AG04450 (cell line): ENCODE measurements at regions not wholly inside any gene's neighbourhood (a gene's known extent, or its start where the extent isn't known, plus 50 kb on each side); places are given as distances from the start of the nearest gene placed in this dataset.

Source experiments
- CTCF ChIA-PET: fragments of 300-600, 350-600 bp; formaldehyde crosslinking; extraction: SDS; loops from one replicate; lab custom pipeline; 2022; ENCODE audit warnings: antibody characterized with exemption, inconsistent platforms; lab: Charles Lee
- POLR2A ChIA-PET: fragments of 350-600 bp; formaldehyde crosslinking; extraction: SDS; loops from one replicate; lab custom pipeline; 2021; ENCODE audit warnings: antibody characterized with exemption, inconsistent platforms; lab: Yijun Ruan, JAX
- DNase-seq: peaks from one replicate; pipeline ENCODE4 v3.0.0-alpha.2; 2011; ENCODE audit warnings: low read depth, low spot score
- H3K27ac ChIP-seq: one replicate; pipeline ENCODE4 v1.5.1; 2012; ENCODE audit warnings: low read depth, low read length, control low read depth
- H3K27me3 ChIP-seq: one replicate; pipeline ENCODE4 v1.6.0; 2012; ENCODE audit warnings: low read length; ENCODE audit not compliant: control insufficient read depth, insufficient read depth
- H3K4me3 ChIP-seq: 2 replicates; pipeline ENCODE4 v1.5.1; 2011; ENCODE audit warnings: mild to moderate bottlenecking, low read depth, low read length, control low read depth
- H3K9me3 ChIP-seq: 2 replicates; pipeline ENCODE4 v1.5.1; 2012; ENCODE audit warnings: low read length; ENCODE audit not compliant: control insufficient read depth, insufficient read depth
- TF ChIP-seq, protein P1 (sequence below): IDR thresholded peaks from 2 replicates; pipeline ENCODE4 v1.5.1; 2011; ENCODE audit warnings: low read depth, low read length, control low read depth, inconsistent platforms

DNA sequence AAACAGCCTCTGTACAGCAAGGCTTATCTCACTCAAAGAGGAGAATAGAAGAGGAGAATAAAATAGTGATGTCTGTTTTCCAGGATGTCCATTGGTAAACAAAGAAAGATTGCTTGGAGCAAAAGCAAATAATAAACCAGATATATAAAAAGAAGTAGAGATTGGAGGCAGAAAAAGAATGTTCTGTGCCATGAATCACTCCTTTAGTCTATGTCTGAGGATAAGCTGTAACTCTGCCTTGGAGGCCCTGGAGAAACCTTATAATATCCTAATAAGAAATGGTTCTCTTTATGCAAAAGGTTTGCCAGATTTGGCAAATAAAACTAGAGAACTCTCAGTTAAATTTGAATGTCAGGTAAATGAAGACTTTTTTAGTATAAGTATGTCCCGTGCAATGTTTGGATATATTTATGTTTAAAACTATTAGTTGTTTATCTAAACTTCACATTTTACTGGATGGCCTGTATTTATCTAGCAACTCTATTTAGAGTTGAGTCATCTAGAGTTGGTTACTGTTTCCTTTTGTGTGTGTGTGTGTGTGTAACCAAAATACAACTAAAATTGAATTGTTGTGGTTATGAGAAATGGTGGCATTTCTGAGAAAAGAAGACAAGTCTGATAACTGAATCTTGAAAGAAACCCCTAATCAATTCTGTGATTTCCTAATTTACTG is 510.3 kb upstream of the SETBP1 start:
- ChIA-PET CTCF (interaction anchor here (0.6 kb wide), 1 partner anchor 452 kb away, joined by 3 read pairs; no protein-coding TSS in a partner anchor), POLR2A (no interaction called here)
- no peak for DNase-seq
- TF ChIP-seq, protein P1, sequence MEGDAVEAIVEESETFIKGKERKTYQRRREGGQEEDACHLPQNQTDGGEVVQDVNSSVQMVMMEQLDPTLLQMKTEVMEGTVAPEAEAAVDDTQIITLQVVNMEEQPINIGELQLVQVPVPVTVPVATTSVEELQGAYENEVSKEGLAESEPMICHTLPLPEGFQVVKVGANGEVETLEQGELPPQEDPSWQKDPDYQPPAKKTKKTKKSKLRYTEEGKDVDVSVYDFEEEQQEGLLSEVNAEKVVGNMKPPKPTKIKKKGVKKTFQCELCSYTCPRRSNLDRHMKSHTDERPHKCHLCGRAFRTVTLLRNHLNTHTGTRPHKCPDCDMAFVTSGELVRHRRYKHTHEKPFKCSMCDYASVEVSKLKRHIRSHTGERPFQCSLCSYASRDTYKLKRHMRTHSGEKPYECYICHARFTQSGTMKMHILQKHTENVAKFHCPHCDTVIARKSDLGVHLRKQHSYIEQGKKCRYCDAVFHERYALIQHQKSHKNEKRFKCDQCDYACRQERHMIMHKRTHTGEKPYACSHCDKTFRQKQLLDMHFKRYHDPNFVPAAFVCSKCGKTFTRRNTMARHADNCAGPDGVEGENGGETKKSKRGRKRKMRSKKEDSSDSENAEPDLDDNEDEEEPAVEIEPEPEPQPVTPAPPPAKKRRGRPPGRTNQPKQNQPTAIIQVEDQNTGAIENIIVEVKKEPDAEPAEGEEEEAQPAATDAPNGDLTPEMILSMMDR, result no peak
- Histone ChIP-seq H3K27me3 (no peaks in the 10 kb centered on the region), H3K9me3 (no peaks in the 10 kb centered on the region), H3K4me3 (no peak overlapping the region), H3K27ac (no peak overlapping the region)

DNA sequence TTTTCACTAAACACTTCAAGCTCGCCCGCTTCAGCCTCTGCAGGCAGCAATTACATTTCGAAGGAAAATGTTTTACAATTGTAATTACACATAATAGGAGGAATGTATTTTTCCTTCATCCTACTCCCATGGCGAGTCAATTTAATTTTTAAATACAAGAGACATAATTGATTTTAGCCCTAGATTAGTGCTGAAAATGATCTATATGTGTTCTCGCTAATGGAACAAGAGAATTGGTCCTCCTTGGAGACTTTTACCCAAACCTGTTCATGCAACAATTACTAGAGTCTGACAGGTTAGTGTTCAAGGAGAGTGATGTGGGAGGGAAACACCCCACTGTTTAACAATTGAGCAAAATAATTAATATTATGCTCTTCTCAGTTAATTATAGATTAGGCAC is 509.4 kb upstream of the SETBP1 start:
- POLR2A ChIA-PET, result no interaction called here
- no peak overlapping the region for H3K4me3 ChIP-seq
- no peak for DNase-seq
- no peak overlapping the region for H3K27ac ChIP-seq
- TF ChIP-seq, protein P1, result no peak
- CTCF ChIA-PET, result interaction anchor here (0.6 kb wide), 1 partner anchor 453 kb away, joined by 3 read pairs; no protein-coding TSS in a partner anchor
- H3K9me3 ChIP-seq, result no peaks in the 10 kb centered on the region
- no peaks in the 10 kb centered on the region for H3K27me3 ChIP-seq

DNA sequence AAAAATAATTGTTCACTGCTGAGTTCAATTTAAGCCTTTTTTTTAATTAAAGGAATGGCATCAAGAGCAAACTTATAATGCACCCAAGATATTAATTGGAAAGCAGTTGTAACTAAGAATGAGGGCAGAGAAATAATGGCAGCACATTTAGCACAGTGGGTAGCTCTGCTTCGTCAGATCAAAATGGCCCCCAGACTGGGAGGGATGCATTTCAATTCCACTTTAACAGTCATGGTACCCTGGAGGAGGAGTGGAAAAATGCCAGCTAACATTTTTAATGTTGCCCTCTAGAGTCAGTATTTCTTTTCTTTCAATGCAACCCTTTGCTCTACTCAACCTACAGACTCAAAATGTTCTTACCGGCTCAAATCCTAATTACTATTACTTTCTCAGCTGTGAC is 504.8 kb upstream of the SETBP1 start:
- Histone ChIP-seq H3K27me3 (no peaks in the 10 kb centered on the region), H3K27ac (no peak overlapping the region), H3K4me3 (no peak overlapping the region), H3K9me3 (no peaks in the 10 kb centered on the region)
- CTCF ChIA-PET, result no interaction called here
- TF ChIP-seq, protein P1, result no peak
- DNase-seq, result no peak
- POLR2A ChIA-PET, result no interaction called here

DNA sequence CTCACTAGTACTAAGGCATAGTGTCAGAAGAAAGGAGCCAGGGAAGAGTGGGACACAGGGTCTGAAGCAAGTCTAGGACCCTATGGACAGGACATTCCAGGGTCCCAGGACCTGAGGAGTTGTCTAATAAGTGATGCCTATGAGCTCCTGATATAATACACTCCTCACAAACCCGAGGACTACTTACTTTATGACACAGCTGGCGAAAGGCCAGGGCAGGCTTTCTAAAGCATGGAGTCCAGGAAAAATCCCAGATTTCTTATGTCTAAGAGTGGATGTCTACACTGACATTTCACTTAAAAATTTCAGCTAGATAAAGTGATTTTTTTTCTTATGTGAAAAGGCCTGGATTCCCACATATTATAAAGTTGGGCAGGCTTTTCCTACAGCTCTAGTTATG is 502.2 kb upstream of the SETBP1 start:
- H3K4me3 ChIP-seq, result no peak overlapping the region
- CTCF ChIA-PET, result no interaction called here

DNA sequence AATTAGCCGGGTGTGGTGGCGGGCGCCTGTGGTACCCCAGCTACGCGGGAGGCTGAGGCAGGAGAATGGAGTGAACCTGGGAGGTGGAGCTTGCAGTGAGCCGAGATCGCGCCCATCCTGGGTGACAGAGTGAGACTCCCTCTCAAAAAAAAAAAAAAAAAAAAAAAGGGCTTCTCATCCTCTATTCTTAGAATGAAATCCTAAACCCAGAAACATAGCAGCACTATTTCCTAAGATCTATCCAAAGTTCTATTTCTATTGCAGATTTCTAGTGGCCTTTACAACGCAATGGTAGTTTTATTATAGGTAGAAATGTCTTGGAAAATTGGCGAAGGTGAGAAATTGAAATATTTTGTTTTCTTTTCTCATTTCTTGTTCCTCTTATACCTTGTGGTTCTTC is 501.0 kb upstream of the SETBP1 start:
- TF ChIP-seq, protein P1, result no peak
- Histone ChIP-seq H3K9me3 (no peaks in the 10 kb centered on the region), H3K4me3 (no peak overlapping the region), H3K27ac (no peak overlapping the region), H3K27me3 (no peaks in the 10 kb centered on the region)
- ChIA-PET POLR2A (no interaction called here), CTCF (no interaction called here)
- no peak for DNase-seq

More for the DNA sequence above, 502.2 kb upstream of the SETBP1 start:
- Histone ChIP-seq H3K9me3 (no peaks in the 10 kb centered on the region), H3K27ac (no peak overlapping the region), H3K27me3 (no peaks in the 10 kb centered on the region)
- DNase-seq, result no peak
- POLR2A ChIA-PET, result no interaction called here
- TF ChIP-seq, protein P1, result no peak
